ENCODE measurements at regions not wholly inside any gene's neighbourhood (a gene's known extent, or its start where the extent isn't known, plus 50 kb on each side); places are given as distances from the start of the nearest gene placed in this dataset.

DNA sequence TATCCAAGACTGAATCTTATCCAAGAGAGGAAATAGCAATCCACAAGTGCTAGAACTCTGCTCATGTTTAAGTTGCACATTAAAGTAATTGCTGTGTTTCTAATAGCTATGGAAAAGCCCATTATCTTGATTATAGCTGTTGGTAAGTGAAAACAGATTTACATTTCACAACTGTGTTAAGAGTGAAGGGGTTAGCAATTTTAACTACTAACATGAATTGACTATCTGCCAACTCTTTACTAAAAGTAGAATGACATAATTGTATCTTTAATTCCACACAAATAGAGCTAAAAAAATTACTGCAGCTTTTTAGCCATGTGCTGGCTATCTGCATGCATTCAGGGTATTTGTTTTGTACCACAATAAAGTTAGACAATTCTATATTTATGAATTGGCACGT, 277.9 kb upstream of the IRAK1BP1 start:
- DNase-seq (ENCODE audit: low read depth) = no peak
- no peaks in the 10 kb centered on the region for H3K36me3 ChIP-seq (ENCODE audit: control insufficient read depth, insufficient read depth, low read length)
- TF ChIP-seq, protein P1, sequence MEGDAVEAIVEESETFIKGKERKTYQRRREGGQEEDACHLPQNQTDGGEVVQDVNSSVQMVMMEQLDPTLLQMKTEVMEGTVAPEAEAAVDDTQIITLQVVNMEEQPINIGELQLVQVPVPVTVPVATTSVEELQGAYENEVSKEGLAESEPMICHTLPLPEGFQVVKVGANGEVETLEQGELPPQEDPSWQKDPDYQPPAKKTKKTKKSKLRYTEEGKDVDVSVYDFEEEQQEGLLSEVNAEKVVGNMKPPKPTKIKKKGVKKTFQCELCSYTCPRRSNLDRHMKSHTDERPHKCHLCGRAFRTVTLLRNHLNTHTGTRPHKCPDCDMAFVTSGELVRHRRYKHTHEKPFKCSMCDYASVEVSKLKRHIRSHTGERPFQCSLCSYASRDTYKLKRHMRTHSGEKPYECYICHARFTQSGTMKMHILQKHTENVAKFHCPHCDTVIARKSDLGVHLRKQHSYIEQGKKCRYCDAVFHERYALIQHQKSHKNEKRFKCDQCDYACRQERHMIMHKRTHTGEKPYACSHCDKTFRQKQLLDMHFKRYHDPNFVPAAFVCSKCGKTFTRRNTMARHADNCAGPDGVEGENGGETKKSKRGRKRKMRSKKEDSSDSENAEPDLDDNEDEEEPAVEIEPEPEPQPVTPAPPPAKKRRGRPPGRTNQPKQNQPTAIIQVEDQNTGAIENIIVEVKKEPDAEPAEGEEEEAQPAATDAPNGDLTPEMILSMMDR (IDR thresholded peaks at IDR 0.05; ENCODE audit: insufficient read depth, low read length, poor library complexity, severe bottlenecking) = no peak
- no peak overlapping the region for H3K4me3 ChIP-seq (ENCODE audit: low read depth, low read length)
- no peaks in the 10 kb centered on the region for H3K27me3 ChIP-seq (ENCODE audit: control insufficient read depth, insufficient read depth, low read length)

DNA sequence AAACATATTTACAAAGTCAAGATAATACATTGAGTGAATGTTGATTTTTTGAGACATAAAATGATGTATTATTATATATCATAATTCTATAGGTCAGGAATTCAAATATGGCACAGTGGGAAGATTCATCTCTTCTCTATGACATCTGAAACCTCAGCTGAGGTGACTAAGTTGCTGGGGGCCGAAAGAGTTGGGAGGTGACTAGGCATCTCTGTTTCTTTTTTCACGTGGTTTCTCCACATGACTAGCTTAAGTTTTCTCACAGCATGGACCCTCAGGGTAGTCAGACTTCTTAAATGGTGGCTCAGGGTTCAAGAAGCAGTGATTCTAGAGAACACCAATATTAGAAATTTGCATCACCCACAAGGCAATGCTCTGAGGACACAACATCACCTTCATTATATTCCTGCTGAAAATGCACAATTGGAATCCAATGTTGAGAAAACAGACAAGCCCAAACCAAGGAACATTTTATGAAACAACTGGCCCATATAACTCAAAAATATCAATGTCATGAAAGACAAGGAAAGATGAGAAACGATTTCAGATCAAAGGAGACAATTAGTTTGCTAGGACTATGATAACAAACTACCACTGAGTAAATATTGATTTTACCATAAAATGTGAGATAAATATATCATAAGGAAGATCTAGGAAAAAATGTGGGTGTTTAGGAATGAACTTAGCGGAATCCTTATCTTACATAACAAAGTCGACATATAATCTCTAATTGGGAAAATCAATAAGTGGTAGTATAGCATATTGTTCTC, 273.3 kb upstream of the IRAK1BP1 start:
- no peak for DNase-seq (ENCODE audit: low read depth)
- TF ChIP-seq, protein P1 (IDR thresholded peaks at IDR 0.05; ENCODE audit: insufficient read depth, low read length, poor library complexity, severe bottlenecking) = no peak
- Histone ChIP-seq H3K4me3 (ENCODE audit: low read depth, low read length) (no peak overlapping the region), H3K27me3 (ENCODE audit: control insufficient read depth, insufficient read depth, low read length) (no peaks in the 10 kb centered on the region), H3K36me3 (ENCODE audit: control insufficient read depth, insufficient read depth, low read length) (no peaks in the 10 kb centered on the region)

GRCh38 chr6:78594668-78595066, 272.7 kb upstream of the IRAK1BP1 start:
- TF ChIP-seq, protein P1 (IDR thresholded peaks at IDR 0.05; ENCODE audit: insufficient read depth, low read length, poor library complexity, severe bottlenecking) = no peak
- no peaks in the 10 kb centered on the region for H3K27me3 ChIP-seq (ENCODE audit: control insufficient read depth, insufficient read depth, low read length)
- no peak overlapping the region for H3K4me3 ChIP-seq (ENCODE audit: low read depth, low read length)
- DNase-seq (ENCODE audit: low read depth) = no peak
- no peaks in the 10 kb centered on the region for H3K36me3 ChIP-seq (ENCODE audit: control insufficient read depth, insufficient read depth, low read length)

GRCh38 chr6:78597966-78598365, 269.4 kb upstream of the IRAK1BP1 start:
- H3K36me3 ChIP-seq (ENCODE audit: control insufficient read depth, insufficient read depth, low read length) = no peaks in the 10 kb centered on the region
- TF ChIP-seq, protein P1 (IDR thresholded peaks at IDR 0.05; ENCODE audit: insufficient read depth, low read length, poor library complexity, severe bottlenecking) = no peak
- no peak for DNase-seq (ENCODE audit: low read depth)

DNA sequence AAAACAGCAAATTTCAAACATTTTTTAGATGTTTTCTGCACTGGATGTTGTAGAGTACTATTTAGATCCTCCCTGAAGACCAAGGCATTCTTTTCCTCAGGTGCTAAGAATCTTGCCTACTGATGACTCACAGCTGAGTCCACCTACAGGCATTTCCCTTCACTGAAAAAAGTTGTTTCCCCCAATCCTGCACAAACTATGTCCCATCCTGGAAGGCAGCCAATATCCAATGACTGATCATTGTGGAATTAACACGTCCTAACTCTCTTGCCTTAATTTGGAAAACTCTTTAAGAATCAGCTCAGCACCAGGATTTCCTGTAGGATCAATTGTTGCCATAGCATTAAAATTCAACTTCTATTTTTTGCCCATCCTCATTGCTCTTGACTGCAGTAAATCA, 268.4 kb upstream of the IRAK1BP1 start:
- peak; percentile 99 for DNase-seq (ENCODE audit: low read depth)
- no peaks in the 10 kb centered on the region for H3K36me3 ChIP-seq (ENCODE audit: control insufficient read depth, insufficient read depth, low read length)
- H3K27me3 ChIP-seq (ENCODE audit: control insufficient read depth, insufficient read depth, low read length) = no peaks in the 10 kb centered on the region
- TF ChIP-seq, protein P1 (IDR thresholded peaks at IDR 0.05; ENCODE audit: insufficient read depth, low read length, poor library complexity, severe bottlenecking) = no peak
- no peak overlapping the region for H3K4me3 ChIP-seq (ENCODE audit: low read depth, low read length)

More at GRCh38 chr6:78597966-78598365, 269.4 kb upstream of the IRAK1BP1 start:
- no peaks in the 10 kb centered on the region for H3K27me3 ChIP-seq (ENCODE audit: control insufficient read depth, insufficient read depth, low read length)
- H3K4me3 ChIP-seq (ENCODE audit: low read depth, low read length) = no peak overlapping the region

GRCh38 chr6:78599526-78599925, 267.8 kb upstream of the IRAK1BP1 start:
- no peaks in the 10 kb centered on the region for H3K36me3 ChIP-seq (ENCODE audit: control insufficient read depth, insufficient read depth, low read length)
- TF ChIP-seq, protein P1 (IDR thresholded peaks at IDR 0.05; ENCODE audit: insufficient read depth, low read length, poor library complexity, severe bottlenecking) = no peak
- H3K27me3 ChIP-seq (ENCODE audit: control insufficient read depth, insufficient read depth, low read length) = no peaks in the 10 kb centered on the region
- DNase-seq (ENCODE audit: low read depth) = no peak
- no peak overlapping the region for H3K4me3 ChIP-seq (ENCODE audit: low read depth, low read length)
